ENCODE measurements at regions not wholly inside any gene's neighbourhood (a gene's known extent, or its start where the extent isn't known, plus 50 kb on each side); places are given as distances from the start of the nearest gene placed in this dataset.
"Not testable (repeated sequence)": the region's sequence is repeated elsewhere in the genome, so short reads cannot be mapped to it uniquely, and the experiment has no call there.

DNA sequence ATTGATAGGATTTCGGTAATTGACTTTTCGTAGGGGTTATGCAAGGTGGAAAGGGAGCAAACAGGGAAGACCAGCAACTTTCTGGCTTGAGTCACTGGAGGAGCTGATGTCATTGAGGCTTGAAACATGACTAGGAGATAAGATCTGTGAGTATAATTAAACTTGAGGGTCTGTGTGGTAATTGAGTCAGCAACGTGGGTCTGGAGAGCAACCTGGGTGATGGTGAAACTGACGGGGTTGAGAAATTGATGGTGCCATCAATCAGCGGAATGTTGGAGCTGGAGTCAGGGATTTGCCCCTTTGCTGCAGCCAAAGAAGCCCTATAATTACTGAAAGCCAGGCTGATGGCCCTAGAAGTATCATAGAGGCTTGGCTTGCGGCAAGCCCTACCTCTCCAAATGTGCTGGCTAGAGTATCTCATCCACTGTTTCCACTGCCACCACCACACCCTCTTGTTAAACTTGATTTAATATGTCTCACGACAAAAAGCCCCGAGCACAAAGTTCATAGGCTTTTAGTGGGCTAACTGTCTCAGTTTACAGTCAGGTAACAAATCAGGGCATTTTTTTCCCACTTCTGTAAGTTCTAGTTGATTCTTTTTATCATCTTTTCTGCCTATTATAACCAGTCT, 186.9 kb upstream of the ELAC2 start:
- no peak for DNase-seq

DNA sequence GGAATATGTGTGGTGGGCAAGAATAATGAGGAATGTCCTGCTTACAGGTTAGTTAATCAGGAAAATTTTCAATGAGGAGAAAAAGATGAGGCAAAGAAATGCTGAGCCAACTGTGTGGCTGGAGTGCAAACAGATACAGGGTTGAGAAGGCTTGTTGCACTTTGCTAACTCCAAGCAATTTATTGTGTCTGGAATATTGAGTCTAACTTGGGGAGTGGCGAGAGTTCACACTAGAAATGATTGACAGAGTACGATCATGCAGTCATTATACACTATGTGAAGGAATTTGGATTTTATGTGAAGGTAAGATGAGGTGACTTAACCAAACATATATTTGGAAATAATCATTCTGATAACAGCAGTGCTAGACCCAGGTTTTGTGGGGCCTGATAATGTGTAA, 185.0 kb upstream of the ELAC2 start:
- no peak for DNase-seq

- DNase-seq, result no peak
Observed at GRCh38 chr17:13200671-13201070, 182.8 kb upstream of the ELAC2 start.

GRCh38 chr17:13199425-13199824, 181.6 kb upstream of the ELAC2 start:
- no peak for DNase-seq

DNA sequence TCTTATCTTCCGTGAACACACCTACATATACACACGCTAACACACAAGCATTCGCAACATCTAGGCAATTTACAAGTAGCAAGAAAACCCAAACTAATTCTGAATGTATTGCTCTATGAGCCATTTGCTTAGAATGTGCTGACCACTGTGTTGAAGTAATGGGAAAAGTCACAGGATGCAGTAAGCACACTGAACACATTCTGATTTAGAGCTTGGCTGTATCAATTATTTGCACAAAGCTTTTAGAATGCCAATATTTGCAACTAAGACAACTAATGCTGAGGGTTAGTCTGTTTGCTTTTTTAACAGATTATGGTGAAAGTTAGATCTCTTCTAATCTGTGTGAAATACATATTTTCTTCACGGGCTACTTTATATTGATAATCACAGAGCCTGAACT, 179.8 kb upstream of the ELAC2 start:
- DNase-seq, result no peak

GRCh38 chr17:13194887-13195286, 177.1 kb upstream of the ELAC2 start:
- no peak for DNase-seq

DNA sequence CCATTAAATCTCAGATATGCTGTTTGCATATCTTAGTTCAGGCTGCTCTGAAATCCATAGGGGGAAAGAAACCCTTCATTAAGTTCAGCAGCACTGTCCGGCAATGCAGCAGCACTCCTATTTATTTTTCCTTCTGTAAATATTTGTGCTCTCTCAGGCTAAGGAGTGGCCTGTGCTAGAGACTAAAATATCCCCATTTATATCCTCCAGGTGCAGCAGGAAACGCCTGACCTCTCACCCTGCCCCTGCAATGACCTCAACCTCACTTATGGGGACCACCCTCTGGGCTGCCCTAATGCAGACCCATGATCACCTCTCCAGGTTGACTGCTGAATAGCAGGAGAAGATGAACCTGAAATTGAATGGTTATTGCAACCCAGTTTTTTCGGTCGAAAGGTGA, 165.0 kb upstream of the ELAC2 start:
- DNase-seq, result no peak

DNA sequence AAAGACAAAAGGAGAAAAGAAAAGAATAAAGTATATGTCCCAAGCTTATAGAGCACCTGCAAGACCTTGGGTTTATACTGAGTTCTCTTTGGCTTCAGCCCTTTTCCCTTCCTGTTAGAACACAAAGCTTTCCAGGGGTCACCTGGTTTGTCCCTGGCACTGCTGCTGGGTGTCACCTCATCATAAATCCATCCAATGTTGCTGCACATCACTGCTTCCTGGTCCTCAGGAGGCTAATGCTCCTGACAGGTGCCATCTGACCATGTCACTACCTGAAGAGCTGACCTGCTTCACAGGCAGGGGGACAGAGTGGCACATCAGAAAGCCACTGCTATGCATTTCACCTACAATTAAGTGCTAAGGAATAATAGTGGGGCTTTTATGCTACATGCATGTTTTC, 164.6 kb upstream of the ELAC2 start:
- no peak for DNase-seq

DNA sequence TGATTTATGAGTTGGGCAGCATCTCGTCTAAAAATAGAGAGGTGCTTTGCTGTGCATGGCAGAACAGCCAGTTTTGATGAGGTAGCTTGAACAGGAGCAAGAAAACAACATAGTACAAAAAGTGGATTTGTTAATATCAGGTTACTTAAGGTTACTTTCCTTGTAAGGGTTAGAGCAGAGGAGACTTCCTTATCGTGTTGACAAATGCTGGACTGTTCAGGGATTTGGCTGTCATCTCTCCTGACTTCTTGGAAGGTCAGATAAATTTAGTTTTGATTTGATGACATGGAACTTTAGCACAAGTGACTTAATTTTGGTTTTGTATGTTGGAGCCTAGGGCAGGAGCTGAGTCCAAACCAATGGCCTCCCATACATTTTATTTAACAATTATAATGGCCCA, 163.9 kb upstream of the ELAC2 start:
- no peak for DNase-seq

- no peak for DNase-seq
Observed at GRCh38 chr17:13176436-13176835, 158.6 kb upstream of the ELAC2 start.

GRCh38 chr17:13171790-13172189, 154.0 kb upstream of the ELAC2 start:
- DNase-seq, result no peak

DNA sequence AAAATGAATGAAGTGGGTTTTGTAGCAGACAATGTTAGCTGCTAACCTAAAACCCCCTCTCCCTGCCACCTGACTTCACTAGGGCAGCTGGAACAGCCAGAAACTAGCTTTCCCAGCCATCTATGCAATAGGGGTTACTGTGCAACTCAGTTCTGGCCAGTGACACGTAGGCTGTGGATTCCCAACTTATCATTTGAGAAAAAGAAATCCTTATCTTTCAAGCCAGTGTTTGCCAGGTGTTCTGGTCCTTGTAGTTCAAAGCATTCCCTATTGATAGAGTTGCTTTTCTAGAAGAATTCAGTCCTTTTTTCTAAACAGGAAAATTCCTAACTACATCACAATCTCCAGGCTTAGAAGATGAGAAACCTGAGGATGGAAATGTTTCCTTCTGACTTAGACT, 144.5 kb upstream of the ELAC2 start:
- DNase-seq, result no peak

GRCh38 chr17:13160790-13161189, 143.0 kb upstream of the ELAC2 start:
- DNase-seq, result no peak

GRCh38 chr17:13160296-13160695, 142.5 kb upstream of the ELAC2 start:
- no peak for DNase-seq

DNA sequence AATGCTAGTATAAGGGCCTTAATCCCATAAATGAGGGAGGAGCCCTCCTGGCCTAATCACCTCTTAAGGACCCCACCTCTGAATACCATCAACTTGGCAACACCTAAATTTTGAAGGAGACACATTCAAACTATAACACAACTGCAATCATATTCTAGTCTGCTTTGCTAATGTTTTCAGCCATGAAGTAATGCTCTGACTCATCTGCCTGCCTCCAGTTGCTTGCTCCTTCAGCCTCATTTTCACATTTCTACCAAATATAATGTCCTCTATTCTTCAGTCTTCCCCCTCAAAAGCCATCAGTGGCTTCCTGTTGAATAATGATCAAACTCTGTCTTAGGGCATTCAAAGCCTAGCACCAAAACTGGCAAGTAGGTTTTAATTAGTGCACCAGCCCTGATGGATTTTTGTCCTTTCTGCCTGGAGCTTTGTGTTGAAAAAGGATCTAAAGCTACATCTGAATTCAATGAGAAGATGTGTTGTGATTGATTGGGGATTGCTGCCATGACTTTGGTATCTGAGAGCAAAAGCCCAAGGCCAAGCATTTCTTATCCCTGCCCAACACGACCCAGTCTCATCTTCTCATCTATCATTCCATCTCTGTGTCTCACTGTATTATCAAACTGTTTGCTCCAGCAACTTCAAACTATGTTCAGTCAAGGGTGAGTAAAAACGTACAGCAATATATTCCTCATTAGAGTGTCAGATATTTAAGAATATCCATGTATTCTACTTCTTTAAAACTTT, 140.8 kb upstream of the ELAC2 start:
- no peak for DNase-seq

DNA sequence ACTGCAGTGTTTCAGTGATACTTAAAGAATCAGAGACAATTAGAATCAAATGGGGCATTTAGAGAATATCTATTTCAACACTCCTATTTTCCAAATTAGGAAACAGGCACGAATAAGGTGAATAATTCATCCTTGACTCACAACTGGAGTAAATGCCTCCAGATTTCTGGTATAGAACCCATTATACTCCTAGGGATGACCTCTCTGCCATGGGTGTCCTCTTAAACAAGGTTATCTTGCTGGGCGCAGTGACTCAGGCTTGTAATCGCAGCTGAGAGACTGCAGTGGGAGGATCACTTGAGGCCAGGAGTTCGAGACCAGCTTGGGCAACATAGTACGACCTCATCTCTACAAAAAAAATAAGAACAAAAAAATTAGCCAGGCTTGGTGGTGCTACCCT, 139.8 kb upstream of the ELAC2 start:
- DNase-seq, result no peak

- DNase-seq, result no peak
Observed at GRCh38 chr17:13154930-13155329, 137.1 kb upstream of the ELAC2 start.

DNA sequence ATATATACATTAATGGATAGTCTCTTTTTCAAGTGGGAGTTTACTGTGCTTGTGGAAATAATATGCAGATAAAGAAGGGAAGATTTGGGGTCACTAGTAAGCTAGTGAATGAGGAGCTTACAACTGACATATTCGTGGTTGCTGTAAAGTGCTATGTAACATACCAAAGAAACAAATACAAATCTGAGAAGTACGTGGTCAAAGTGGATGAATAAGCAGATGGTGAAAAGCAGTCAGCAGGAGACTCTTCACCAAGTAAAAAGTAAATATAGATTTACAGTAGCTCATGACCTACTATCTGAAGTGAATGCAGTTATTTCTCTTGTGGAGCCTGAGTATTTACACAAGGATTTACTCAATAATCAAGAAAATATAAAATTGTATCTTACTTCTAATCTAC, 136.6 kb upstream of the ELAC2 start:
- no peak for DNase-seq

- no peak for DNase-seq
Observed at GRCh38 chr17:13153036-13153435, 135.2 kb upstream of the ELAC2 start.

- no peak for DNase-seq
Observed at GRCh38 chr17:13152501-13152900, 134.7 kb upstream of the ELAC2 start.

DNA sequence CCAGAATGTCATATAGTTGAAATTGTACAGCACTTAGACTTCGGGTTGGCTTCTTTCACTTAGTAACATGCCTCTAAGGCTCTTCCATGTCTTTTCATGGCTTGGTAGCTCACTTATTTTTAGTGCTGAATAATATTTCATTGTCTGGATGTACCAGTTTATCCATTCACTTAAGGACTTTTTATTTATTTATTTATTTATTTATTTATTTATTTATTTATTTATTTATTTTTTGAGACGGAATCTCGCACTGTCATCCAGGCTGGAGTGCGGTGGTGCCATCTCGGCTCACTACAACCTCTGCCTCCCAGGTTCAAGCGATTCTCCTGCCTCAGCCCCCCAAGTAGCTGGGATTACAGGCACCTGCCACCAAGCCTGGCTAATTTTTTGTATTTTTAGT, 132.9 kb upstream of the ELAC2 start:
- DNase-seq, result not testable (repeated sequence)

- no peak for DNase-seq
Observed at GRCh38 chr17:13143001-13143400, 125.2 kb upstream of the ELAC2 start.

DNA sequence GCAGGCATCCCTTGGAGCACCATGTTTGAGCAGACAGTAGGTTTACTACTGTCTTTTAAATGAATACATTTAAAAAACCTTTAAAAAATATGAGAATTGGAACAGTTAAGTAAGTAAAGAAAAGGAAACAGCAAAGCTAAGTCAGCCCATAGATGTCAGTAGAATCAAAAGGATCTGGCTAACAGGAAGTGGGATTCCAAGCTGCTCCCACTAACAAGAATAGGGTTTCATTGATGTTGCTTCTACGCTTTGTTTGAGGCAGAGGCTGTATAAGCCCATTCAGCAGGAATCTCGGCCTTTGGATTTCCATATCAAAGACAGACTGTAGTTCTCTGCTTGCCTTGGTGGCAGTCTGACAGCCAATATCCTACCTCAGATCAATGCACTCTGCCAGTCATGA, 122.9 kb upstream of the ELAC2 start:
- no peak for DNase-seq

DNA sequence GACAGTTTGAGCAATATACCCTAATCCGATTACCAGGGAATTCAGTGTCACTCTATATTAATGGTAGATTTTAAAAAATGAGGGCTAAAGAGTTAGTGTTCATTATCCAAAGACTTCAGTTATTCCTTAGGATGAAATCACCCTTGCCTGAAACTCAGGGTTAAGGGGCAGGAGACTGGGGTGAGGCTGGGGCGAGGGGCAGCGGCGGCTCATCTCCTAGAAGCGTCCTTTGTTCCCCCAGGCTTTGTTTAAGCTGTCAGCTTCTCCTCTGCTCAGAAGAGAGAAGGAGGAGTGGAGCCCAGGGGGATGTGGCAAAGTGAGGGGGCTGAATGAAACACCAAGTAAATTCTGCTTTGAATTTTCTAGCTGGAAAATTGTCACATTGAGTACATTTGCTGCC, 117.7 kb upstream of the ELAC2 start:
- DNase-seq, result no peak

DNA sequence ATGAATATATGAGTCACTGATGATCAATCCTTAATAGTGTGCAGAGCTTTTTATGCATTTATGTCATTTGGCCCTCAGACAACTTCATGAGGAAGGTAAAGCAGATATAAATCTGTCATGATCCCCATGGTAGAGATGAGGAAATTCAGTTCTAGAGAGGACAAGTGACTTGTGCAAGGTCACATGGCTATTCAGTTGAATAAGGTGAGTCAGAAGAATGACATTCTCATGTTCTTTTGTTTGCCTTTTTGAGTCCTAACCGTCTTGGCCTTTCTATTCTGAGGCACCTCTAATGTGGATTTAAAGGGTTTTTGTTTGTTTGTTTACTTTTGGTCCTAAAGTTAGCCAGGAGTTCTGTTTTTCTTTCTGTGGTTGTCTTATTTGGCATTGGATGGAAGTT, 116.2 kb upstream of the ELAC2 start:
- DNase-seq, result no peak

All from suppressor macrophage (primary cell).